Prostate gland (tissue), 2 donors: ENCODE measurements at regions not wholly inside any gene's neighbourhood (a gene's known extent, or its start where the extent isn't known, plus 50 kb on each side); places are given as distances from the start of the nearest gene placed in this dataset.

Source experiments
- DNase-seq: peaks from one replicate; pipeline ENCODE4 v3.0.0-alpha.2; 2019; ENCODE audit warnings: low spot score
- H3K27ac ChIP-seq, 2 donors: fragments of 200-600 bp; sonication (generic); 2 replicates each; pipeline ENCODE4 v1.5.1; 2017 to 2019
- H3K27me3 ChIP-seq: fragments of 200-600 bp; sonication (generic); replicated peaks from 2 replicates; pipeline ENCODE4 v1.5.1; 2019; ENCODE audit not compliant: insufficient read depth
- H3K36me3 ChIP-seq, 2 donors: fragments of 200-600 bp; sonication (generic); 1 replicate in 1 of 2; 2 replicates in 1 of 2; pipeline versions ENCODE4 v1.5.1 to v1.8.1; 2017 to 2019
- H3K4me1 ChIP-seq: fragments of 200-600 bp; sonication (generic); replicated peaks from 2 replicates; pipeline ENCODE4 v1.5.1; 2019
- H3K4me3 ChIP-seq, 2 donors: fragments of 200-600 bp; sonication (generic); 2 replicates each; pipeline ENCODE4 v1.5.1; 2017 to 2019
- H3K9me3 ChIP-seq: fragments of 200-600 bp; sonication (generic); 2 replicates; pipeline ENCODE4 v1.5.1; 2017
- POLR2A ChIP-seq: fragments of 450-650 bp; IDR thresholded peaks from one replicate; pipeline ENCODE4 v1.6.1; 2016; ENCODE audit warnings: antibody characterized with exemption, mild to moderate bottlenecking
- POLR2AphosphoS5 ChIP-seq: sonication (generic); formaldehyde crosslinking; IDR thresholded peaks from one replicate; pipeline ENCODE4 v1.6.1; 2017; ENCODE audit warnings: antibody characterized with exemption
- WGBS: methylation state at CpG from one replicate; pipeline ENCODE4 v1.1.5; 2018; 5-methylcytosine and 5-hydroxymethylcytosine counted together
- intact Hi-C: fragments of 100-400 bp; cut with DNase I; formaldehyde crosslinking; loops from one replicate; pipeline ENCODE4 v1.14.2; 2022
- TF ChIP-seq, protein P1 (sequence below), 4 experiments: fragments of 200-600 bp in 2 of 4; fragments of 450-650 bp in 2 of 4; sonication (generic) in 2 of 4; IDR thresholded peaks; 1 replicate in 3 of 4; 2 replicates in 1 of 4; pipeline ENCODE4 v1.5.1; 2016 to 2019; ENCODE audit warnings: antibody characterized with exemption in 4 of 4, mild to moderate bottlenecking in 2 of 4, moderate library complexity in 2 of 4

DNA sequence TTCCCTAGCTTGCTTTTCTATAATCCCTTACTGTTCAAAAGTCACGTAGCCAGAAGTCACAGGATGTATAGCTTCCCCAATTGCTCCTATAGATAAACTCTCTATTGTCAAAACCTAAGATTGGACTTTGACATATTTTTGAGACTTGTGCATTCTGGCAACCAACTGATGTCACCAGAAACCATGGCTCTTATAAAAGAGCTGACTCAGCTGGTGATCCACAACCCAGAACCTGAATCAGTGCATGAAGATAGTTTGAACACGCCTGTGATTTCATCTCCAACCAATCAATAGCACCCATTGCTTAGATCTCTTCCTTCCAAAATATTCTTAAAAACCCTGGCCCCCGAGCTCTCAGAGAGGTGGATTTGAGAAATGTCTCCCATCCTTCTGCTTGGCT is 639.9 kb upstream of the PIK3C3 start:
- Histone ChIP-seq H3K36me3 (no peaks in the 10 kb centered on the region), H3K9me3 (no peaks in the 10 kb centered on the region), H3K4me1 (no peaks in the 10 kb centered on the region), H3K27me3 (no peaks in the 10 kb centered on the region), H3K27ac (no peak overlapping the region), H3K4me3 (no peak overlapping the region)
- TF ChIP-seq, protein P1, sequence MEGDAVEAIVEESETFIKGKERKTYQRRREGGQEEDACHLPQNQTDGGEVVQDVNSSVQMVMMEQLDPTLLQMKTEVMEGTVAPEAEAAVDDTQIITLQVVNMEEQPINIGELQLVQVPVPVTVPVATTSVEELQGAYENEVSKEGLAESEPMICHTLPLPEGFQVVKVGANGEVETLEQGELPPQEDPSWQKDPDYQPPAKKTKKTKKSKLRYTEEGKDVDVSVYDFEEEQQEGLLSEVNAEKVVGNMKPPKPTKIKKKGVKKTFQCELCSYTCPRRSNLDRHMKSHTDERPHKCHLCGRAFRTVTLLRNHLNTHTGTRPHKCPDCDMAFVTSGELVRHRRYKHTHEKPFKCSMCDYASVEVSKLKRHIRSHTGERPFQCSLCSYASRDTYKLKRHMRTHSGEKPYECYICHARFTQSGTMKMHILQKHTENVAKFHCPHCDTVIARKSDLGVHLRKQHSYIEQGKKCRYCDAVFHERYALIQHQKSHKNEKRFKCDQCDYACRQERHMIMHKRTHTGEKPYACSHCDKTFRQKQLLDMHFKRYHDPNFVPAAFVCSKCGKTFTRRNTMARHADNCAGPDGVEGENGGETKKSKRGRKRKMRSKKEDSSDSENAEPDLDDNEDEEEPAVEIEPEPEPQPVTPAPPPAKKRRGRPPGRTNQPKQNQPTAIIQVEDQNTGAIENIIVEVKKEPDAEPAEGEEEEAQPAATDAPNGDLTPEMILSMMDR (IDR thresholded peaks at IDR 0.05) = no peak
- TF ChIP-seq POLR2A (no peak), POLR2AphosphoS5 (no peak)
- intact Hi-C loops = no loop called here
- WGBS = 92% methylated on average over 3 of the region's 3 CpGs
- no peak for DNase-seq

GRCh38 chr18:41311571-41312547 is 643.2 kb upstream of the PIK3C3 start:
- 61% methylated on average over 3 of the region's 3 CpGs for WGBS
- TF ChIP-seq POLR2A = no peak
- no peak for TF ChIP-seq POLR2AphosphoS5
- TF ChIP-seq, protein P1 (IDR thresholded peaks at IDR 0.05) = no peak

DNA sequence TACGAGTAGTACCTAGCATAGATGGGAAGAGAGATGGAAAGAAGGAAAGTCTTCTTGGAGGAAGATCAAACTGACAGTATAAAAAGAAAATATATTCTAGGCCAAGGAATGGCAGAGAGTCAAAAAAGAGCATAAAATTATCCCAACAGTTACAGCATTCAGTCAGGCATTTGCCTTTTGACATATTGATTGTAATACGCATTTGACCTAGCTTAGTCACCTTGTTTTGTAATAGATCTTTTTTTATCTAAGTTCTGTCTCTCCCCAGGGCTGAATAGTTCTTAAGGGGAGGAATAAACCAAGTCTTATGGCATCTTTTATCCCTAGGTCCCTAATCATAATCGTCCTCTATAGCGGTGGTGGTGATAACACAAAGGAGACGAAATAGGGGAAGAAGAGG is 657.3 kb upstream of the PIK3C3 start:
- intact Hi-C loops = no loop called here

More at GRCh38 chr18:41311571-41312547, 643.2 kb upstream of the PIK3C3 start:
- H3K9me3 ChIP-seq = no peaks in the 10 kb centered on the region
- H3K27ac ChIP-seq = no peak overlapping the region
- DNase-seq = no peak
- H3K4me1 ChIP-seq = no peaks in the 10 kb centered on the region
- H3K27me3 ChIP-seq = no peaks in the 10 kb centered on the region
- intact Hi-C loops = no loop called here
- H3K36me3 ChIP-seq = no peaks in the 10 kb centered on the region
- H3K4me3 ChIP-seq = no peak overlapping the region

DNA sequence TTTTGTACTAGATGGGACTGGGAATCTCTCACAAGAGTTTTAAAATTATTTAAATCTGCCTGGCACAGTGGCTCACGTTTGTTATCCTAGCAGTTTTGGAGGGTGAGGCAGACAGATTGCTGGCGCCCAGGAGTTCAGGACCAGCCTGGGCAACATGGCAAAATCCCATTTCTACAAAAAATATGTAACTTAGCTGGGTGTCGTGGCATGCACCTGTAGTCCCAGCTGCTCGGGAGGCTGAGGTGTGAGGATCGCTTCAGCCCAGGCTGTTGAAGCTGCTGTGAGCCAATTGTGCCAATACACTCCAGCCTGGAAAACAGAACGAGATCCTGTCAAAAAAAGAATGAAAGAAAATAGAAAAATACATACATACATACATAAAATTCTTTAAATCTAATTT is 685.7 kb upstream of the PIK3C3 start:
- no peak overlapping the region for H3K4me3 ChIP-seq
- WGBS = 93% methylated on average over 6 of the region's 6 CpGs
- H3K27me3 ChIP-seq = no peaks in the 10 kb centered on the region
- no peak overlapping the region for H3K27ac ChIP-seq
- no peaks in the 10 kb centered on the region for H3K9me3 ChIP-seq
- H3K36me3 ChIP-seq = no peaks in the 10 kb centered on the region
- TF ChIP-seq, protein P1 (IDR thresholded peaks at IDR 0.05) = no peak
- TF ChIP-seq POLR2A (no peak), POLR2AphosphoS5 (no peak)
- intact Hi-C loops = no loop called here
- no peak for DNase-seq
- no peaks in the 10 kb centered on the region for H3K4me1 ChIP-seq

More for the DNA sequence above, 657.3 kb upstream of the PIK3C3 start:
- no peak for DNase-seq
- WGBS = 95% methylated on average over 5 of the region's 5 CpGs
- Histone ChIP-seq H3K27me3 (no peaks in the 10 kb centered on the region), H3K27ac (no peak overlapping the region), H3K36me3 (no peaks in the 10 kb centered on the region), H3K9me3 (no peaks in the 10 kb centered on the region), H3K4me3 (no peak overlapping the region), H3K4me1 (no peaks in the 10 kb centered on the region)
- TF ChIP-seq, protein P1 (IDR thresholded peaks at IDR 0.05) = no peak
- no peak for TF ChIP-seq POLR2AphosphoS5
- TF ChIP-seq POLR2A = no peak

DNA sequence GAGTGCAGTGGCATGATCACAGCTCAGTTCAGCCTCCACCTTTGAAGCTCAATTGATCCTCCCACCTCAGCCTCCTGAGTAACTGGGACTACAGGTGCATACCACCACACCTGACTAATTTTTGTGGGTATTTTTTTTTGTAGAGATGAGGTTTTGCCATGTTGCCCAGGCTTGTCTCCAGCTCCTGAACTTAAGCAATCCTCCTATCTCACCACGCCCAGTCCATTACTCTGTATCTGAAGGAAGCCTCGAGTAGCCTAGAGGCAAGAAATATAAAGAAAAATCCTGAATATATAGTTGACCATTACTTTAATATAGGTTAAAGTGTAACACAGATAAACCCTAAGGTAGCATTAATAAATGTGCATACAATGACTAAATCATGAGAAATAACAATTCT is 686.8 kb upstream of the PIK3C3 start:
- no peak for DNase-seq
- Histone ChIP-seq H3K36me3 (no peaks in the 10 kb centered on the region), H3K27me3 (no peaks in the 10 kb centered on the region), H3K27ac (no peak overlapping the region), H3K9me3 (no peaks in the 10 kb centered on the region), H3K4me3 (no peak overlapping the region), H3K4me1 (no peaks in the 10 kb centered on the region)
- WGBS = 89% methylated on average over 2 of the region's 2 CpGs
- intact Hi-C loops = no loop called here
- TF ChIP-seq, protein P1 (IDR thresholded peaks at IDR 0.05) = no peak
- no peak for TF ChIP-seq POLR2A
